Stimulated activated CD4-positive, alpha-beta T cell treated with anti-CD3 and anti-CD28 coated beads, TNF-alpha, amount 100 ng/mL, for 1 hour (primary cell): ENCODE measurements at regions not wholly inside any gene's neighbourhood (a gene's known extent, or its start where the extent isn't known, plus 50 kb on each side); places are given as distances from the start of the nearest gene placed in this dataset.
"Not testable (repeated sequence)": the region's sequence is repeated elsewhere in the genome, so short reads cannot be mapped to it uniquely, and the experiment has no call there.

Experiments used
- DNase-seq, 3 donors: peaks; one replicate each; pipeline ENCODE4 v3.0.0-alpha.2; 2020; ENCODE audit warnings: low read depth in 3 of 3, low spot score in 1 of 3

- not testable (repeated sequence) for DNase-seq
These were observed 1040.0 kb downstream of the TAF11L14 start for GRCh38 chr5:18674212-18674611.

- DNase-seq, result no peak
These were observed 1040.8 kb downstream of the TAF11L14 start for GRCh38 chr5:18675041-18675440.

- DNase-seq, result no peak
These were observed 1052.0 kb downstream of the TAF11L14 start for GRCh38 chr5:18686253-18686652.

- DNase-seq, result no peak
These were observed 1053.2 kb downstream of the TAF11L14 start for GRCh38 chr5:18687429-18687828.

GRCh38 chr5:18699681-18700080 is 1065.4 kb downstream of the TAF11L14 start:
- DNase-seq, result no peak

GRCh38 chr5:18702821-18703220 is 1068.6 kb downstream of the TAF11L14 start:
- DNase-seq, result no peak

- DNase-seq, result no peak
These were observed 1078.8 kb downstream of the TAF11L14 start for GRCh38 chr5:18712936-18713485.

- no peak for DNase-seq
These were observed 1085.7 kb downstream of the TAF11L14 start for GRCh38 chr5:18720002-18720401.

GRCh38 chr5:18732556-18733479 is 1098.6 kb downstream of the TAF11L14 start:
- DNase-seq, result no peak

- no peak for DNase-seq
These were observed 1101.8 kb downstream of the TAF11L14 start for GRCh38 chr5:18736051-18736398.

- not testable (repeated sequence) for DNase-seq
These were observed 1102.5 kb downstream of the TAF11L14 start for GRCh38 chr5:18736736-18737135.

GRCh38 chr5:18740301-18740700 is 1106.0 kb downstream of the TAF11L14 start:
- DNase-seq, result no peak

GRCh38 chr5:18742830-18743229 is 1108.6 kb downstream of the TAF11L14 start:
- DNase-seq, result no peak

- DNase-seq, result no peak
These were observed 1110.2 kb downstream of the TAF11L14 start for GRCh38 chr5:18744441-18744840.

- DNase-seq, result no peak
These were observed 1111.1 kb downstream of the TAF11L14 start for GRCh38 chr5:18745042-18745987.

GRCh38 chr5:18745988-18746615 is 1111.8 kb downstream of the TAF11L14 start:
- DNase-seq, result peak in 1 of 3 donors; percentile 14

- no peak for DNase-seq
These were observed 1115.5 kb downstream of the TAF11L14 start for GRCh38 chr5:18749763-18750162.

- no peak for DNase-seq
These were observed 1118.1 kb downstream of the TAF11L14 start for GRCh38 chr5:18752317-18752716.

- no peak for DNase-seq
These were observed 1119.9 kb downstream of the TAF11L14 start for GRCh38 chr5:18754201-18754600.

GRCh38 chr5:18761801-18762200 is 1127.5 kb downstream of the TAF11L14 start:
- DNase-seq, result no peak

GRCh38 chr5:18764161-18764560 is 1129.9 kb downstream of the TAF11L14 start:
- no peak for DNase-seq
